GM21528 (cell line): ENCODE measurements at regions not wholly inside any gene's neighbourhood (a gene's known extent, or its start where the extent isn't known, plus 50 kb on each side); places are given as distances from the start of the nearest gene placed in this dataset.
"Not testable (repeated sequence)": the region's sequence is repeated elsewhere in the genome, so short reads cannot be mapped to it uniquely, and the experiment has no call there.

Source experiments
- ATAC-seq: cut with Tn5 transposase; IDR thresholded peaks from one replicate; pipeline ENCODE4 v1.9.1; 2021; ENCODE audit warnings: mild to moderate bottlenecking, moderate library complexity; ENCODE audit not compliant: unreplicated experiment, low FRiP score

DNA sequence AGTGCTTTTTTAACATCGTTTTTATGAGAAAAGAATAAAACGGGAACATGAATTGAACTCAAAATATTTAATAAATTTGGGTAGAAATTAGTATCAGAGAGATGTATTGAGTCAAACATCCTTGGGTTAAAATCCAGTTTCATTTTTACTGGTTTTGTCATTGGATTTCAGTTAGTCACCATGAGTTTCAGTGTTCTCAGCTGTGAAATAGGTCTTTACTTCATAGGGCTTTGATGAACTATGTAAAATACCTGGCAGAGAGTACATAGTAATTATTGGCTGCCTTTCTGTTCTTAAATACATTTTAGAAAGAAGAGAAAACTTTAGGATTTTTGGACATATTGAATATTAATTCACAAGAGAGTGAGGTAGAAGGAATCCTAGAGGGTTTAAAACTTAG, 105.8 kb downstream of the TANC2 start:
- no peak for ATAC-seq

DNA sequence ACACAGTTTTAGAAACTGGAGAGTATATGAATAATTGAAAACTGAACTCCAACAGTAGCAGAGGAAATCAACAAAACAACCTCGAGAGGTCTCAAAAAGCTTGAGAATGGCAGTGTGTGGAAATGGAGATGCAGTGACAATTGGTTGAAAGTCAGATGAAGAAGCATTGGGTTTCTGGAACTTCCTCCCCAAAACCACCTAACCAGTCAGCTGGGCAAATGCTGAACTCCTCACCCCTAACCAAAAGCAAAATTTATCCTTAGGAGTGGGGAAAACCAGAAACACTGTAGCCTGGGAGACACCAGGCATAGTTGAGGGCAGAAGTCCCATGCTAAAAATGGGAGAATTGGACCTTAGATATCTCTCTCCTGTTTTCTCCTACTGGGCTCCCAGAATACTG, 109.9 kb downstream of the TANC2 start:
- ATAC-seq, result no peak

DNA sequence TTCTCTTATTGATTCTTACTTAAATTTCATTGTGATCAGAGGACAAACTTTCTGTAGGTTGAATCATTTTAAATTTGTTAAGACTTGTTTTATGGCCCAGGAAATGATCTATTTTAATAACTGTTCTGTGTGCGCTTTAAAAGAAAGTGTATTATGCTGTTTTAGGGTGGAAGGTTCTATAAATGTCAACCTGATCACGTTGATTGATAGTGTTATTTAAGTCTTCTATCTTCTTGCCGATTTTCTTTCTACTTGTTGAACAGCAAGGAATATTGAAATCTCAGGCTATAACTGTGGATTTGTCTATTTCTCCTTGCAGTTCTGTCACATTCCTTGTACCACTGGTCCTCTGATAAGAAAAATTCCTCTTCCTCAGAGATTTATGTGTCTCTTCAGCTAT, 112.7 kb downstream of the TANC2 start:
- ATAC-seq, result no peak

DNA sequence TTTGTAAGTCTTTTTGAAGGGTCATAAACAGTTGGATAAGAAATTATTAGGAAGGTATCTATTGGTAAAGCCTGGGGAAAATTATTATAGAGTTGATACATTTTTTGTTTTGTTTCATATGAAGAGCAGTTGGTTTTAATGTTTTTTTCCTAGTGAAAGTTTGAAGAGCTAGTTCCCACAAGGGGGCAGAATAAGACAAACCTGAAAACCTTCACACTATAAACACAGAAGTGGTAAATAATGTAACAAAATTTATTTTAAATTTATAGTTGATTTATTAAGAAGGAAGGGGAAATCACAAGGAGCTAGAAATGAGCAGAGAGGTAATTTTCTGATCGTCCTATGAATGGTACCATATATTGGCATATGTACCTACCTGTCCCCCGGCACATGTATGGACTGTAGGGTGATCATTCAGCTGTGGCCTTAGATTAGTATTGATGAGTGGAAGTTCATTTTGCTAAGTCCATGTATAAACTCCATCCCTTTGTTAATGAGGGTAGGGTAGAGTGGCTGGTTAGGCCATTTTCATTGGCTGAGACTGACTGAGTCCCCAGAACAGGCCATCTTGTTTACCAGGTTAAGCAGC, 116.3 kb downstream of the TANC2 start:
- no peak for ATAC-seq

DNA sequence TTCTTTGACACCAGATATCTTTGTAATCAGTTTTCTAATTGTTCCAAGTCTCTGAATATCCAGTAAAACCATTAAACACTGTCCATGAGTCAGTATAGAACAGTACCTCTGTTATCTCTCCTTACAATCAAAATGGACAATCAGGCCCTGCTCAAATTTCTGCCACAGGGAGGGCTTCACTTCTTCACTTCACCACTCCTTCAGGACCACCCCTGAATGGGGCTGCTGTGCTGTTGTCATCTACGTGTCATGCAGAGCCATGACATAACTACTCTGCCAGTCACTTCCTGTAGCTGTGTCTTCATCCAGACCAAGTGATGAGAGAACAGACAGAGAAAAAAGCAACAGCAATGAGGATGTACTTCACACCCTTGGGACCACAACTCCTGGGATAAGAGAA, 116.9 kb downstream of the TANC2 start:
- ATAC-seq, result no peak

DNA sequence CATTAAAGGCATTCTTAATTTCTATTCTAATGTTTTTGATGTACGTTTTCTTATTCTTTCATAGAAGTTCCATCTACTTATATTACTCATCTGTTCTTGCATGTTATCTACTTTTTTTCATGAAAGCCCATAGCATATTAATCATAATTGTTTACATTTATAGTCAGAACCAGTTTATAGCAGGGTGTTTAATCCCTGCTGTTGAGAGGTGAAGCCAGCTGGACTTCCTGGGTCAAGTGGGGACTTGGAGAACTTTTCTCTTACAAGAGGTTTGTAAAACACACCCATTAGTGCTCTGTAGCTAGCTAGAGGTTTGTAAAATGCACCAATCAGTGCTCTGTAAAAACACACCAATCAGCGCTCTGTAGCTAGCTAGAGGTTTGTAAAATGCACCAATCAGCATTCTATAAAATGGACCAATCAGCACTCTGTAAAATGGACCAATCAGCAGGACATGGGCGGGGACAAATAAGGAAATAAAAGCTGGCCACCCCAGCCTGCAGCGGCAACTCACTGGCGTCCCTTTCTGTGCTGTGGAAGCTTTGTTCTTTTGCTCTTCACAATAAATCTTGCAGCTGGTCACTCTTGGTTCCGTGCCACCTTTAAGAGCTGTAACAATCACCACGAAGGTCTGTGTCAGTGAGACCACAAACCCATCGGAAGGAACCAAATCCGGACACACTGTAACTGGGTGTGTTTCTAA, 120.6 kb downstream of the TANC2 start:
- no peak for ATAC-seq

DNA sequence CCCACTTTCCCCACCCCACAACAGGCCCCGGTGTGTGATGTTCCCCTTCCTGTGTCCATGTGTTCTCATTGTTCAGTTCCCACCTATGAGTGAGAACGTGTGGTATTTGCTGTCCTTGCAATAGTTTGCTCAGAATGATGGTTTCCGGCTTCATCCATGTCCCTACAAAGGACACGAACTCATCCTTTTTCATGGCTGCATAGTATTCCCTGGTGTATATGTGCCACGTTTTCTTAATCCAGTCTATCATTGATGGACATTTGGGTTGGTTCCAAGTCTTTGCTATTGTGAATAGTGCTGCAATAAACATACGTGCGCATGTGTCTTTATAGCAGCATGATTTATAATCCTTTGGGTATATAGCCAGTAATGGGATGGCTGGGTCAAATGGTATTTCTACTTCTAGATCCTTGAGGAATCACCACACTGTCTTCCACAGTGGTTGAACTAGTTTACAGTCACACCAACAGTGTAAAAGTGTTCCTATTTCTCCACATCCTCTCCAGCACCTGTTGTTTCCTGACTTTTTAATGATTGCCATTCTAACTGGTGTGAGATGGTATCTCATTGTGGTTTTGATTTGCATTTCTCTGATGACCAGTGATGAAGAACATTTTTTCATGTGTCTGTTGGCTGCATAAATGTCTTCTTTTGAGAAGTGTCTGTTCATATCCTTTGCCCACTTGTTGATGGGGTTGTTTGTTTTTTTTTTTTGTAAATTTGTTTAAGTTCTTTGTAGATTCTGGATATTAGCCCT, 124.5 kb downstream of the TANC2 start:
- not testable (repeated sequence) for ATAC-seq

DNA sequence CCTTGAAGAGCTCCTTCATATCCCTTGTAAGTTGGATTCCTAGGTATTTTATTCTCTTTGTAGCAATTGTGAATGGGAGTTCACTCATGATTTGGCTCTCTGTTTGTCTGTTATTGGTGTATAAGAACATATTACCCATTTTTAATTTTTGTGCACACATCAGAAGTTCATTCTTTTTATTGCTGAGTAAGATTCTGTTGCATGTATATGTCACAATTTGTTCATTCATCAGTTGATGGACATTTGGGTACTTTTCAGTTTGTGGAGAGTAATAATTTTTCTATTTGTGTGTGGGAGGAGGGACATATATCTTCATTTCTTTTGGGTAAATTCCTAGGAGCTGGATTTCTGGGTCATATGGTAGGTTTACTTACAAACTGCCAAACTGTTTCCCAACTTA, 125.9 kb downstream of the TANC2 start:
- ATAC-seq, result not testable (repeated sequence)

DNA sequence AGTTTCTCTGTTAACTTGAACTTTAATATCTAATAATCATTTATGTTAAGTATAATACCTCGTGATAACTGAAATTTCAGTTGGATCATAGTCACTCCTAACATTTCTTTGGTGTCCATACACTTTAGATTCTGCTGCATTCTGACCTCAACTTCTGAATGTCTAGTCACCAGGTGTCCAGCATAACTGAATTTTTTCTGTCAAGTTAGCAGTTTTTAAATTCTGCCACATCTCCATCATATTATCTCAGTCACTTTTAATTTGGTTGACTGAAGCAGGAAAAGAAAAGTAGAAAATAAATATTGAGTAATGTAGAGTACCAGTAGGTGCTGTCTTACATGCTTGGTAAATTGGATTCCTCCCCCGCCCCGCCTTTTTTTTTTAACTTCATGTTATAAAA, 128.6 kb downstream of the TANC2 start:
- ATAC-seq, result no peak

DNA sequence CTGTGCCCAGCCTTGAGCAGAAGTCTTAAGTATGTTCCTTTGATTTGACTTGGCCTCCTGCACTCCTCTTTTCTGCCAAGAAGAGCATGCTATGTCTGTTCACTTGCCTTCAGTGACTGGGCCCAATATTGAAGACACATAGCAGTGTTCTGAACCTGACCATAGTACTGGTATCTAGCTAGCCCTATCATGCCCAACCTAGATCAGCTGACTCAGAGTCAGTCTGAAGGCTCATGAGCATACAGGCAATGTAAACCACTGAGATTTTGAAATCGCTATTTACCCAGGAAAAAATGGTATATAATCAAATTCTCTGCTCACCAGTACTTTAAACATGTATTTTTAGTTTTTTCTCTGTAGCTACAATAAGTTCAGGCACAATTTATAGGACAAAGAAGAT, 129.4 kb downstream of the TANC2 start:
- ATAC-seq, result no peak

DNA sequence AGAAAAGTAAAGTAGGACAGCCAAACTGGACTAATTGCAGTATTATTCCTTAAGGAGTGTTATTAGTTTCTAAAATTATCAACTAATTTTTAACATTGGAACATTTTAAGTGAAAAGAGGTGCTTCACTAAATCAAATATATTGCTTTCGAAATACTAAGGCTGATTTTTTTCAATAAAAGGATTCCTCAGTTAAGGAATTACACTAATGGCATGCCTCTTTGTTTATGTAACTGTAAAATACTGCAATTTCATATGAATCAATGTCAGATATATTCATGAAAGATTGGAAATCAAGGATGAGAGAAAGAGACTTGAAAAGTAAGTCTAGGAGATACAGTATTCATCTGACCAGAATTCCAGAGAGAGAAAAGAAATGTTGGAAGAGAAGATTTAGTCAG, 129.8 kb downstream of the TANC2 start:
- no peak for ATAC-seq

DNA sequence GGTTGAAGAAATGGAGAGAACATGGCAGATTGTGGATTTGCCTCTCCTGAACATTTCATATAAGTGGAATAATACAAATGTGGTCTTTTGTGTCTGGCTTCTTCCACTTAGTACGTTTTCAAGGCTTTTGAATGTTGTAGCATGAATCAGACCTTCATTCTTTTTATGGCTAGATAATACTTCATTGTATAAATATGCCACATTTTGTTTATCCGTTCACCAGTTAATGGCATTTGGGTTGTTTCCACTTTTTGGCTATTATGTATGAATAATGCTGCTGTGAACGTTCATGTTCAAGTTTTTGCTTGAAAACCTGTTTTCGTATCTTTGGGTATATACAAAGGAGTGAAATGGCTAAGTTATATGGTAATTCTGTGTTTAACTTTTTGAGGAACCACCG, 130.4 kb downstream of the TANC2 start:
- ATAC-seq, result no peak

DNA sequence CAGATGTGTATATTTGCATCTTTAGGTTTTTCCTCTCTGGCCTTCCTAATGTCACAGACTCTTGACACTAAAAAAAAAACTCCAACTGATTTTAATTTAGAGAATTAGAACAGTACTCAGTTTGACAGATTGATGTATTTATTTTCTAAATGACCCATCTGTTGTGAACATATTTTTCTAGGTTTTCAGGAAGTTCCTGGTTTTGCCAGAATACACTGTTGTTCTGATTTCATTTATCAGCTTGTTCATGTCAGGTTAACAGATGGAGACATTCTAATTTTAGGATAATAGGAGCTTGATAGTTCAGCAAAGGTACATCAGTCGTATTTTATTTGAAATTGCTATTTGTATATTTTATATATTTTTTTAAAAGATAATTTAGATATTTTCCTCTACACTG, 133.4 kb downstream of the TANC2 start:
- ATAC-seq, result no peak

DNA sequence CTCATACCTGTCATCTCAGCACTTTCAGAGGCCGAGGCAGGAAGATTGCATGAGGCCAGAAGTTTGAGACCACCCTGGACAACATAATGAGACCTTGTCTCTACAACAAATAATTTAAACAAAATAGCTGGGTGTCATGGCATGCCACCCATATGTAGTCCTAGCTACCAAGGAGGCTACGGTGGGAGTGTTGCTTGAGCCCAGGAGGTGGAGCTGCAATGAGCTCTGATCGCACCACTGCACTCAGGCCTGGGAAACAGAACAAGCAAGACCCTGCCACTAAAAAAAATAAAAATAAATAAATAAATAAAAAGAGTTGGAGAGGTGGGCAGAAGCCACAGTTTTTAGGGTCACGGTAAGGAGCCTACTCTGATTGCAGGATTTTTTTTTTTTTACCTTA, 136.0 kb downstream of the TANC2 start:
- ATAC-seq, result no peak

DNA sequence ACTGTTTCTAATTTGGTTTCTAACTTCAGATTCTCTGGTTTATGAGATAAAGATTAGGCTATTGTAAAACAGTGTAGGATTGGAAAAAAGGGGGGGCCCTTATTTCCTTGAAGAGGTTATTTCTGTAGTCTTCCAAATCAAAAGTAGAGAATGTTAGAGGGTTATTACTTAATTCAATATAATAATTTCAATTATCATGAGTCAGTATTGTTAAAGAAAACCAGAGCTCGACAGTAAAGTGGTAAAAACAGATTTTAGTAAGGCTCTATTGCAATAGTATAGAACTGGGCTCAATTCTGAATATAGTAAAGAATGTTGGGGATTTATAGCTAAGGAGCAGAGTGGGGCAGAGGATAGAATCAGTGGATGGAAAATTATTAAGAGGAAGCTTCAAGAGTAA, 140.0 kb downstream of the TANC2 start:
- no peak for ATAC-seq

DNA sequence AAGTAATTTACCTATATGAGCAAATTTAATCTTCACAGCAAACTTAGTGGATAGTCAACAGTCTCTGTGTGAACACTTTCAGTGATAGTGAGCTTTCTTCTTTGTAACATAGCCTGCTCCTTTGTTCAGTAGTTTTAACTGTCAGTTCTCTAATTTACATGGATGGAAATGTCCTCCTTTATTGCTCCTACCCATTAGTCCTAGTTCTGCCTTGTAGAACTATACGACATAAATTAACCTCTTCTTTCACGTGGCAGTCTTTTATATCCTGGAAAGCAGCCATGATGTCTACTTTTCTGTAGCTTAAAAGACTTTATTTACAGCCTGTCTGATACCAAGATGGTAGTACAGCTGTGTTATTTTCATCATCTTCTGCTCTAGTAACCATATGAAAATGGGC, 143.6 kb downstream of the TANC2 start:
- no peak for ATAC-seq

DNA sequence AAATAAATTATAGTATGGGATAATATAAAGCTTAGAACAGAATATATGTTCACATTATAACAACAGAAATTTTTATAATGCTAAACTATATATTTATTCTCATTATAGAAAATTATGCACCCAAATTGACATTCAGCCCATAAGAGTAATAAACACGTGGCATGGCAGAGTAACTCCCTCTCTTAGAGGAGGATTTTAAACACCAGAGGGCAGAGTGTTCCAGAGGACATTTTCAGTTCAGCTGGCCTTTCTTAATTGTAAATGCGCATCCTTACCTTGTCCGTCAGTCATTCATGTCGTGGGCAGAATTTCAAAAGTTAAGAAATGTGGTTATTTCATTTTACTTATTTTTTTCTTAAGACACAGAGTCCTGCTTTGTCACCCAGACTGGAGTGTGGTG, 147.1 kb downstream of the TANC2 start:
- ATAC-seq, result no peak

DNA sequence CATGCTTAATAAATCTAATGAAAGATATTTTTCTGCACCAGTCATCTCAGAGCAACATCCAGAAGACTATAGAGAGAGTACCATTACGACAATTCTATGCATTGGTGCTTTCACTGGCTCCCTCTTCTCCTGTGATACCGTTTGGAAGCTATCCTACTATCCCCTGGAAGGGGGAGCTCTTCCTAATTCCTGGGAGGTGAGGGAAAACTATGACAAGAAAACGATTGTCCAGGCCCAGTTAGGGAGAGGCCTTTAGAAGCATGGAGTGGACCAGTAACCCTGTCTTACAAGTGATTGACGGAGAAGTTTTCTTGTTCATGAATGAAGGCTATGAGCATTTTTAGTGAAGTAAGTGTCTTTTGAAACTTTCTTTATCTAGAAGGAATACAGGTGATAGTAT, 150.2 kb downstream of the TANC2 start:
- no peak for ATAC-seq

DNA sequence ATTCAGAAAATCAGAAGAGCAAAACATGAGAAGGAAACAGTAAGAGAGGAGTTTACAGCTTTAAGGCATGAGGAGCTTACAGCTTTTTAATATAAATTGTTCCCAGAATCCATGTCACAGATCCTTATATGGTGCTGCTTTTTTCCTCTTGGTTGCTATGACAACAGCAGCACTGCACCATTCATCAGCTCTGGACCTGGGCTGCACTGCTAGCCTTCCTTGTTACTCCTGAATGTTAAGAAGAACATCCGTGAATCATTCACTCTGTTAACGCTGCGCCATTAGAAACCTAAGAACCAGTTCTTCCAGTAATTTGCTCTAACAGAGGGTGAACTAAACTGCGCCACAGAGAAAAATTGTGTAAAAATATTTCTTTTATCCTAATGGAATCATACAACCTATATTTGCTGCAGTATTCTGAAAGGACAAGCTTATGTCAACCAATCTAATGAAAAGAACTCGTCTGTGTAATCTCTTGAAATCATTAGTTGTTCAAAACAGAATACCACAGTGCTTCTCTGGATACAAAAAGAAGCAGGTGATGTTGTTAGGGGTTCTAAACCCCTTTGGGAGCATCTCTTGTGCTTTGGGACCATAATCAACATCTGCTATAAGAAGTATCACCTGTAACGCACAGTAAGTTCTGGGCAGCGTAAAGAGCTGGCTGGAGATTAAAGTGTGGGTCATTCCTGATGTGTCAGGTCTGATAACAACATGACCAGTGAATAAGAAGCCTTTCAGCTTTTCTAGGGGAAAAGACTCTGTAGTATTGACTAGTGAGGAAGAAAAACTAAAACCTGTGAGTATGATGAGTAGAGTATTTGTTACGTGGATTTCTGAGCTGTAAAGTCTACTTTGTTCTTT, 151.2 kb downstream of the TANC2 start:
- ATAC-seq, result no peak

DNA sequence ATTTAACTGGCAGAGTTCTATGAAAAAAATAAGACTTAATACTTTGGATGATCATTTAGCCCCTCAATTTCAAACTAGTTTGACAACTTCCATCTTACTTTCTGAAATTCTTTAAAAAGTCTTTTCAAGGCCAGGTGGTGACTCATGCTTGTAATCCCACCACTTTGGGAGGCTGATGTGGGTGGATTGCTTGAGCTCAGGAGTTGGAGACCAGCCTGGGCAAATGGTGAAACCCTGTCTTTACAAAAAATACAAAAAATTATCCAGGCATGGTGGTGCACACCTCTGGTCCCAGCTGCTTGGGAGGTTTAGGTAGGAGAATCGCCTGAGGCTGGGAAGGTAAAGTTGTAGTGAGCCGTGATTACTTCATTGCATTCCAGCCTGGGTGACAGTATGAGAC, 154.4 kb downstream of the TANC2 start:
- ATAC-seq, result no peak

DNA sequence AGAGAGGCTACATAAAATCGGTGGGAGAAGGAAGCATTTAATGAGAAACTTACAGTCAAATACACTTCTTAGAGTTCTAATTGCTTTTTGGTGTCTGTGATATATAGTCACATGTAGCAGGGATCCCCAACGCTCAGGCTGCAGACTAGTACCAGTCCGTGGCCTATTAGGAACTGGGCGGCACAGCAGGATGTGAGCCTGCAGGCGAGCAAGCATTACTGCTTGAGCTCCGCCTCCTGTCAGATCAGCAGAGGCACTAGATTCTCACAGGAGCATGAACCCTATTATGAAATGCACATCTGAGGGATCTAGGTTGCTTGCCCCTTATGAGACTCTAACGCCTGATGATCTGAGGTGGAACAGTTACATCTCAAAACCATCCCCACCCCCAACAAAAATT, 158.5 kb downstream of the TANC2 start:
- no peak for ATAC-seq
